Activated T-helper 9 cell treated with anti-CD3 and anti-CD28 coated beads, Interleukin-2, amount 50 U/mL, for 16 hours (primary cell): ENCODE measurements at regions not wholly inside any gene's neighbourhood (a gene's known extent, or its start where the extent isn't known, plus 50 kb on each side); places are given as distances from the start of the nearest gene placed in this dataset.
"Not testable (repeated sequence)": the region's sequence is repeated elsewhere in the genome, so short reads cannot be mapped to it uniquely, and the experiment has no call there.

Experiments
- DNase-seq: peaks from one replicate; pipeline ENCODE4 v3.0.0-alpha.2; 2020; ENCODE audit warnings: low read depth

DNA sequence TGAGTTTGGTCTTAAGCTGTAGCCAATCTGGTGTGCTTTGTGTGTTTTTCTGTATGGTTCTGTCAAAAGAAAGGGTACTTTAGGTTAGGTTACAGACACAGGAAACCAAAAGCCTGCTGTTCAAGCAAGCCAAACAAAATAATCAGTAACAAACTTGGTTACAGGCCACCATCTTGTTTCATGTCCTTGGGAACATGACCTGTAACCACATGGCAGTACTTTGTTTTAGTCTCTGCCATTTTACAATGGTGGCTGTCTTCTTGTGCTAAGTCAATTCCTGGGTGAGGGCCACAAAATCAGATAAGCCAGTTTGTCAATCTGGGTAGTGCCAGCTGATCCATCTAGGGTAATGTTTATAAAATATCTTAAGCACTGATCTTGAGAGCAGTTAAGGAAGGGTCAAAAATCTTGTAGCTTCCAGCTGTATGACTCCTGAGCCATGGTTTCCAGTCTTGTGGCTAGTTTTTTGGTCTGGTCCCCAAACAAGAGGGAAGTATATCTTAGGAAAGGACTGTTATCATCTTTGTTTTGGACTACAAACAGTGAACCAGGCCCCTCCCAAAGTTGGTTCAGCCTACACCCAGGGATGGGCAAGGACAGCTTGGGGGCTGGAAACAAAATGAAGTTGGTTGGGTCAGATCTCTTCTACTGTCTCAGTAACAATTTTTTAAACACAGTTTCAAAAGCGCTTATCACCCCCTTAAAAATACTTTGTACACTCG lies 90.0 kb downstream of the IGLL5 start:
- no peak for DNase-seq

DNA sequence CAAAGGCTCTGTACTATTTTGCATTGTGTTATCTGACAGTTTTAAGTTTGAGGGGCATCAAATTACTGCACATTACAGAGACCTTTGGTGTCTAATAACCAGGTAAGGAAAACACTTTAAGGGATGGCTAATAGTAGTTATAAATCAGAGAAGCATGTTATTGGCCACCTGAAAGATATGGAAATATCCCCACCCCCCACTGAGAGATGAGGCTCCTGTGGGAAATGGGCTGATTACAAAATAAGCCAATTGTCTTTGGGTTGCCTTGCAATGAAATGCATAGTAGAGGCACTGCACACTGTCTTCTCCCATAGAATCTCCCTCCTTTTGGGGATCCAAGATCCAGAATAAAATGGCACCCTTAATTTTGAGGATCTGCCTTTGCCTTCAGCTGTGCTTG lies 91.0 kb downstream of the IGLL5 start:
- DNase-seq, result no peak

DNA sequence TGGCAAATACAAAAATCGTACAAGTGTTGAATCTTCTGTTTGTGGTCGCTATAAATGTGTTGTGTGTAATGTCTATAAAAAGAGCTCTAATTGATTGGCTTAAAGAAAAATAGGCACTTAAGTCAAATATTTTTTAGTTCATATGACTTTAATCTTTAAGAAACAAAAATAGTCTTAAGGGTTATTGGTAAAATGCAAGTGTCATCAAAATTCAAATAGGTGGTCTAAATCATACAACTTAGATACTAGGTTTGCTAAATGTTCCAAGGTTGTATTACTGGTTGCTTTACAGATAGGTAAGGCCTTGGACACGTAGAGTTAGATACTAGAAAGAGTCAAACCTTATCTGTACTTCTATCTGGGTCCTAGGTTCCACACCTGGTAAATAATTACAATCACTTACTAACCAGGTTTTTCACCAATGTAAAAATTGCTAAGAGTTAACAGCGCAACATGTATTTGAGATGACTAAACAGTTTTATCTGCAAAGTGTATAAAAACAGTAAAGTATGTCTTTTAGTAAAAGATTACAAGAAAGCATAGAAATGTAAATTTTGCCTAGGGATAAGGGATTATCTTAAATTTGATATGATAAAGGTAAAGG lies 91.1 kb upstream of the GNAZ start:
- no peak for DNase-seq

DNA sequence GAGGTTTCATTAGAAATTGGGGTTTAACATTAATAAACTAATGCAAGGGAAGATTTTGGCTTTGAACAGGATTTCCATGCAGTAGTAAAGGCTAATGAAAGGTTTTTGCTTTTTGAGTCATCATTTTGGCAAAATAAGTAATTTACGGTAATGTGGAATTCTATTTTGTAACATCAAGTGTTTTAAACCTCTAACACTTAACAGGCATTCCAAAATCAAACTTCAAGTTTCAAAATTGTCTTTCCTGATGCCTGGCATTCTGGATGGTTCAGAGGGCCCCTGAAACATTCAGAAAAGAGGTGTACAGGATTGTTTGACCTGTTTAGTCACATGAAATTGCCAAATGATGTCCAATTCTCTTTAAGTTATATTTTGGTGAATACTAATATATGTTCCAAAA lies 90.4 kb upstream of the GNAZ start:
- DNase-seq, result no peak

DNA sequence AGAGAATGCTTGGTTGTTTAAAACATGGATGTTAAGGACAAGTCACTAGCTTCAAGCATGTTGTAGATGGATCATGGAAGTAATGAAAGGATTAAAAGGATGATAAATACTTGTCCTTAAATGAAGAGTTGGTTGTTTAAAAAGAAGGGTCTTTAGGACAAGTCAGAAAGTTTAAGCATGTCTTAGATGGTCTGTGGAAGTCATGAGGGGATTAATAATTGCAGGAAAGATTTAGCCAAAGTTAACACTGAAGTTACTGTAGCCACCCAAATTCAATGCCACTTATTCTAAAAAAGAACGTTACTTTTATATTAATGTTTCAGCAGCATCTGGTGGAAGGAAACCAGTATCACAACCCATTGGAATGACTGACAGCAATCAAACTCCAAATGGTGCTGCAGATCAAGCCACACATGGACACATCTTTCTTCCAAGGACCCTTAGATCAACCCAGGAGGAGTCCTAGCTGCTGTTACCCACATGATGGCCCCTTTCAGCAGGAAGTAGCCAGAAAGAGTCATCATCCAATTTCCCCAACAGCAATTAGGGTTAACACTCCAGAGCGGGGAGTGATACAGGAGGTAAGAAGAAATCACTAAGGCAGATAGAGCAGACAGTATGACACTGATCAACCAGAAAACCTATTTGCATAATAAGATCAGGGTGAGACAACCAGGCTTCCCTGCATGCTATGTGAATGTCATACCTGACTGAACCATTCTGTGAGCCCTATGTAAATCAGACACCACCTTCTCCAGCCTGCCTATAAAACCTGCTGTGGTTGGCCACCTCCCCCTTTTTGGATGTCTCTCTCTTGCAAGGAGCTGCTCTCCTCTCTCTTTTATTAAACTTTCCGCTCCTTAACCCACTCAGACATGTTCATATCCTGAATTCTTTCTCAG lies 88.4 kb upstream of the GNAZ start:
- no peak for DNase-seq

DNA sequence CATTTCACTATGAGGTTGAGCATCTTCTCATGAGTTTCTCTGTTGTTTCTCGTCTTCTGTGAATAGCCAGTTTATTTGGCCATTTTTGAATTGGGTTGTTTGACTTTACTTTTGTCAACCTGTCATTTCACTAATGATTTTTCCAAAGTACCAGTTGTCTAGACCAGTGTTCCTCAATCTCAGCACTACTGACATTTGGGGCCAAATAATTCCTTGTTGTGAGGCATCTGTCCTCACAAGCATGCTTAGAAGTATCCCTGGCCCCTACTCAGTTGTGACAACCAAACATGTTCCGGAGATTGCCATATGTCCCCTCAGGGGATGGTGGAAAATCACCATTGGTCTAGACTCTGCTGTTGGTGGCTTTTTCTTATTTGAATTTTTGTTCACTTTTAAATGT lies 87.7 kb upstream of the GNAZ start:
- DNase-seq, result no peak

DNA sequence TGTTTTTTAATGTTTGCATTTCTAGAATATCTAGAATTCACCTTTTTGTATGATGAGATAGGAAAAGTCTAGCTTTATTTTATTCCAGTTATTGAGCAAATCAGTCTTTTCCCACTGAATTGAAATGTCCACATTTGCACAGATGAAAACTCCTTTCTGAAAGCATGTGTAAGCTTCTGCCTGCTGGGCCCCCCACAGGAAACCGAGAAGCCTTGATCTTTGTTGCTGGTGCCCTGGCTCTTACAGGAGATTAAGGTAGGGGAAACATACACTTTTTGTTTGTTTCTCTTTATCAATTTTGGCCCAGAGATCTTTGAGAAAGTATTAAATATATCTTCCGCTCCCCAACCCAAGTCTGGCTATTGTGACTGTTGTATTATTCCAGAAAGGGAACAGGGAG lies 87.2 kb upstream of the GNAZ start:
- no peak for DNase-seq

DNA sequence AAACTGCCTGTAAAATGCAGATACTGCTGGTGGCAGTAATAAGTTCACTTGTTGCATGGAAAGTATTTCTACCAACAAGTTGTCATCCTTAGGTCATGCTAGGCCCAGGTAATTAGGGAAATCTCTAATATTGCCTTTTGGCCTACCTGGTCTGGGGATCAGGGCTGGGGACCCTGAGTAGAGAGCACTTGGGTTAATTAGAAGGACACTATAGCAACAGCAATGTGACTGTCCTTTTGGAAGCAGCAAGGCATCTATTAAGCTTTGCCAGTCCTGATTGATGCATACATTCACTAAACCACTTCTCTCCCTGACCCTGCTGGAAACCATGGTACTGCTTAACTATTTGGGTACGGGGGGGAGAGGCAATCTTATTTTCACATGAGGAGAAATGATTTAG lies 86.5 kb upstream of the GNAZ start:
- DNase-seq, result no peak

DNA sequence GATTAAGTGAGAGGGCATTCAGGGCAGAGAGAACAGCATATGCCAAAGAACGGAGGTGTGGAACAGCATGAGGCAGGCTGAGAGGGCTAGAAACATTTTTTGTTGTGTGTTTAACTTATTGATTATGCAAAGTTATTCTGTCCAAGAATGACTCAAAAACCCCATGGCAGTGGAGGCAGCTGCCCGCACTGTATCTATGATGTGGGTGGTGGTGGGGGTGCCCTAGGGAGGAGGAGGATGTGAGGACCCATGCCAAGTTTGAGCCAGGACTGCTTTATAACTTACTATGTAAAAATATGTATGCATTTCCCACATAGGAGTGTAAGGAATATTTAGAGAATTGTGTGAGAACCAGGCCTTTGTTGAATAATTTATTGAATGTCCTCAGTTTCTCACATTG lies 85.4 kb upstream of the GNAZ start:
- no peak for DNase-seq

DNA sequence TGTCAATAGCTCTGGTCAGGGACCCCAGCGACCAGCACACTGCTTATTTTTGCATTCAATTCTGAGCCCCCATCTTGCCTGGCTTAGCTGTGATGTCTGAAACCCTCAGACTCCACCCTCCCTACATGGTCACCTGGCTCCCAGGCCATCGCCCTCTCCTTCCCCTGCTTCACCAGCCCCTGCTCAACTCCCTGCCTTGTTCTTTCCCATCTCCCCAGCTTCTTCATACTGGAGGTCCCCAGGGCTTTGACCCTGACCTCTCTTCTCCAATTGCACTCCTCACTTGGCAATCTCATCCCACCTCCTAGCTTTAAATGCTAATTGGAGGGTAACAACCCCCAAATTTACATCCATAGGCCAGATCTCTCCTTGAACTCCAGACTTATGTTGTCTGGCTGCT lies 84.3 kb upstream of the GNAZ start:
- DNase-seq, result no peak

DNA sequence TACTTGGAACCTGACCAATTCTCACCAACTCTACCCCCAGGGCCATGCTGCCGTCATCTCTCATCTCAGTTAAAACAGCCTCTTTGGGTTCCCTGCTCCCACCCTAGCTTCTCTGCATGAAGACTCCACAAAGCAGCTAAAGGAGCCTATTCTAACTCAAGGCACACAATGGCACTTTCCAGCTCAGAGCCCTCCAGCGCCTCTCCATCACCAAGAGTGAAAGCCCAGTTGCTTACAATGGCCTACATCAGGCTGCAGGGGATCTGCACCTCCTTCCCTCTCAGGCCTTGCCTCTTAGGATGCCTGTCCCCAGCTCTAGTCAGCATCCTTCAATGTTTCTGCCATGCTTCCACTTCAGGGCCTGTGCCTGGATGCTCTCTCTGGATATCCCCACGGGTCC lies 83.7 kb upstream of the GNAZ start:
- no peak for DNase-seq

DNA sequence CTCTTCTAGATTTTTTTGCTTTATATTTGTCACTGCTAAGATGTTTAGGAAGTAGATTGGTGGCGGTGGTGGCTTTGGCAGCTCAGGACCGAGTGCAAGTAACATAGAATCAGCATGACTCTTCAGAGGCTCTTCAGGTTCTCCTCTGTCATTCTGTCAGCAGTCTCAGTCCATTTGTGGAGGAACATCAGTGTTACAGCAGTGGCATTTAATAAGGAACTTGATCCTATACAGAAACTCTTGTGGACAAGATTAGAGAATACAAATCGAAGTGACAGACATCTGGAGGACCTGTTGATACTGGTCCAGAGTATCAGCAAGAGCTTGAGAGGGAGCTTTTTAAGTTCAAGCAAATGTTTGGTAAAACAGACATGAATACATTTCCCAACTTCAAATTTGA lies 82.2 kb upstream of the GNAZ start:
- DNase-seq, result no peak

DNA sequence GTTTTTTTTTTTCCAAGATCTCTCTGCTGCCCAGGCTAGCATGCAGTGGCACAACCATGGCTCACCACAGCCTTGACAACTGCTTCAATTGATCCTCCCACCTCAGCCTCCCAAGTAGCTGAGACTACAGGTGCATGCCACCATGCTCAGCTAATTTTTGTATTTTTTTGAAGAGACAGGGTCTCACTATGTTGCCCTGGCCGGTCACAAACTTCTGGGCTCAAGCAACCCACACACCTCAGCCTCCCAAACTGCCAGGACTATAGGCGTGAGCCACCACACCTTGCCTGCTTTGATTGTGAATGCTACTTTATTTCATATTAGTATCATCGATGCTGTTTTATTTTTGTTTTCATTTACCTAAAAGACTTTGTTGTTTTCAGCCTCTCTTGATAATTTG lies 81.5 kb upstream of the GNAZ start:
- no peak for DNase-seq

DNA sequence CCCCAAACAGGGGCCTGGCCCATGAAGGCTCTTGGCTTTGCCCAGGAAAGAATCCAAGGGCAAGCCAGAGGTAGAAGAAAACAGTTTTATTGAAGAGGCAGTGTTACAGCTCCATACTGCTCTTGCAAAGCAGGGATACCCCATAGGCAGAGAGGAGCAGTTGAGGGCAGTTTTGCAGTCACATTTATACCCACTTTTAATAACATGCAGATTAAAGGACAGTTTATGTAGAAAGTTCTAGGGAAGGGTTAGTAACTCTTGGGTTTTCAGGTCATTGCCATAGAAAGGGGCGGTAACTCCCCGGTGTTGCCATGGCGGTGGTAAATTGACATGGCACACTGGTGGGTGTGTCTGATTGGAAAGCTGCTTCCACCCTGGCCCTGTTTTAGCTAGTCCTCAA lies 80.5 kb upstream of the GNAZ start:
- DNase-seq, result no peak

DNA sequence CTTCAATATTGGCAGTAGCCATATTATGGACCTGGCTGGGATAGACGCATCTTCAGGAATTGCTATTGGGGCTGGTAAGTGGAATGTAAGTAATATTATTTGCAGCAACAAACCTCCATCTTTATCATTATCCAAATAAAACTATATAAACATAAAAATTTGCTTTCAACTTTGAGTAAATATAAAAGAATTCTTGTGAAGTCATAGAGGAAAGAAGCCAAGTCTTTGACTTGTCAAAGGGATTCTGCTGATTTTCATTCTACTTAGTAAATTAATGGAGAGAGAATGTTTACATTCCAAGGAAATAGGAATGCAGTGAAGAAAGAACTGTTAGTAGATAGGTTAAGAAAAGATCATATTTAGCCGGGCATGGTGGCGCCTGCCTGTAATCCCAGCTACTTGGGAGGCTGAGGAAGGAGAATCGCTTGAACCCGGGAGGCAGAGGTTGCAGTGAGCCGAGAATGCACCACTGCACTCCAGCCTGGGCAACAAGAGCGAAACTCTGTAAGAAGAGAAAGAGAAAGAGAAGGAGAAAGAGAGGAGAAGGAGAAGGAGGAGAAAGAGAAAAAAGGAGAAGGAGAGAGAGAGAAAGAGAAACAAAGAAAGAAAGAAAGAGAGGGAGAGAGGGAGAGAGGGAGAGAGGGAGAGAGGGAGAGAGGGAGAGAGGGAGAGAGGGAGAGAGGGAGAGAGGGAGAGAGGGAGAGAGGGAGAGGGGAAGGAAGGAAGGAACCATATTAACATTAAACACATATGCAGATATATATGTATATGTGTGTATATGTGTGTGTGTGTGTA lies 79.4 kb upstream of the GNAZ start:
- DNase-seq, result not testable (repeated sequence)

DNA sequence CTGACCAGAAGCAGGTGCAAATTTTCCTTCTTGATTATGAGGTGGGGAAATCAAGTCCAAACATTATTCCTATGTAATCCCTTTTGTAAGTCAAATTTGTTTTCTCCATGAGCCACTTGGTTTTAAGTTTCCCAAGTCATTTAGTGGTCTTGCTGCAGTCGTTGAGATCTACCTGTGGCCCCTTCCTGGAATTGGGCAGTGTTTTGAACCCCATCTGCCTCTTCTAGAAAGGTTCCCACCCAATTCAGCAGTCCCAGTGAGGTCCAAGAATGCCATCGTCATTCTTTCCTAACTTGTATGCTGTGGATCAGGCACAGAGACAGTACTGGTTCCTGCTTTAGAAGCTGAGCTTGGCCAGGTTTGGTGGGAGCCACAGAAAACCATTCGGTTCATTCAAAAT lies 77.8 kb upstream of the GNAZ start:
- no peak for DNase-seq

DNA sequence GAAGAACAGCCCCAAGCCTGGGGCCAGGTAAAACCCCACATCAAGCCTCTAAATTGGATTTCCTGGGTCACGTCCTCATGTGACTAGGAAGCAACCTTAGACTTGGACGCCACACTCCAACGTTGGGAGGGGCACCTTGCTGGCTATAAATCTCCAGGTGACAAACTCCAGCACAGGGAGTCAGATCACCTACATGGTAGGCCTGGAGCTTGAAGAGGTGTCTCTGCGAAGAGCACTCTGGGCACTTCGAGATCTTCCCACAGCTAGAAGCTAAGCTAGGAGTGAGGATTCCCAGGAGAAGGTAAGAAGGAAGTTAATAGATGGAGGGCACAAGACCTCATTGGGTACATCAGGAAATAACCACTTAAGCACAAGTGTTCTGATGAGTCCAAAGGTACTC lies 77.1 kb upstream of the GNAZ start:
- no peak for DNase-seq

DNA sequence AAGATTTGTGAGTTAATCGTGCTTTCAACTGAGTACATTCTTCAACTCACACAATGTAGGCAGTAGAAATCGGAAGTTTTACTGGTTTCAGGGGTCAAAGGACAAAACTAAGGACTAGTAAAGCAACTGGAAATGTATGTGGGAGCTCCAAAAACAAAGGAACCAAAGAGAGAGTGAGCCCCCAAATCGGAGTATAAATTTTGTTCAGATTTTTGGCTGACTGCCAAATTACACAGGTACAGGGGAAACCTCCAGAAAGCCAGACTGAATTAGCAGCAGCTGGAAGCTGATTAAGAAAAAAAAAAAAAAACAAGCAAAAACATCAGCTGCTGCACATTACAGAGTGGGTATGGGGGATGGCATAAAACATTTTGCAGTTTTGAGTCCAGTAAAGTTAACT lies 75.2 kb upstream of the GNAZ start:
- DNase-seq, result no peak

DNA sequence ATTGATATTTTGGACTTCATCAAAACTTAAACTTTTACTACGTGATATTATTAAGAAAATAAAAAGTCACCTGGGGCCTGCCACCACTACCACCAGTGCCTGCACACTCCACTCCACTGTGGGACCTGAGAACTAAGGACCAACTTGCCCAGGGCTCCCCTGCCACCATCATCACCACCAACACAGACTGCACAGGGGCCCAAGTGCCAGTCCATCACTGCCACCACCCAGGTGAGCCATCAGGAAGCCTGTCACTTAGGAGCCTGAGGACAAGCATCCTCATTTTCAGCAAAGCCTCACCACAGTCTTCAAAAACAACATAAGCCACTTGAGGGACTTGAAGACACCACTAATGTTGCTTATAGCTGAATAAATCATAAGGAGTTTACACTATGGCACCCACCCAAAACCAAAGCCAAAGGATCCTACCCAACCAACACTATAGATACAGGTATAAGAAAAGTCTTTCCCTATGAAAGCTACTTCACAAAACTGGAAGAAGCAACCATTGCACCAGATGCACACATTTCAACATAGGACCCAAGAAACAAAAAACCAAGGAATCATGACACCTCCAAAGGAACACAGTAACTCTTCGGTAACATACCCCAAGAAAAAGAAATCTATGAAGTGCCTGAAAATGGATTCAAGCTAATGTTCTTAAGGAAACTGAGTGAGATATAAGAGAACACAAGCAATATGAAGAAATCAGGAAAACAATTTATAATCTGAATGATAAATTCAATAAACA lies 73.6 kb upstream of the GNAZ start:
- no peak for DNase-seq

DNA sequence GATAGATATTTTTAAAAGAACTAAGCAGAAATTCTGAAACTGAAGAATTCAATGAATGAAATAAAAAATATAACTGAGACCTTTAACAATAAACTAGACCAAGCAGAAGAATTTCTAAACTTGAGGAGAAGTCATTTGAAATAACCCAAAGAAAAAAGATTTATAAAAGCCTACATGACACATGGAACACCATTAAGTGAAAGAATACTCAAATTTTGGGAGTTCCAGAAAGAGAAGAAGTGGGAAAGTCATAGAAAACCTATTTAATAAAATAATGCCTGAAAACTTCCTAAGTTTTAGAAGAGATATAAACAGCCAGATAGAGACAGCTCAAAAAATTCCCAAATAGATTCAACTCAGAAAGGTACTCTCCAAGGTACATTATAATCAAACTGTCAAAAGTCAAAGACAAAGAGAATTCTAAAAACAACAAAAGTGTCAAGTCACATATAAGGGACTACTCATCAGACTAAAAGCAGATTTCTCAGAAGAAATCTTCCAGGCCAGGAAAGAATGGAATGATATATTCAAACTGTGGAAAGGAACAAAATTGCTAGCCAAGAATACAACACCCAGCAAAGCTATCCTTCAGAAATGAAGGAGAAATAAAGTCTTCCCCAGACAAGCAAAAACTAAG lies 72.9 kb upstream of the GNAZ start:
- DNase-seq, result no peak

DNA sequence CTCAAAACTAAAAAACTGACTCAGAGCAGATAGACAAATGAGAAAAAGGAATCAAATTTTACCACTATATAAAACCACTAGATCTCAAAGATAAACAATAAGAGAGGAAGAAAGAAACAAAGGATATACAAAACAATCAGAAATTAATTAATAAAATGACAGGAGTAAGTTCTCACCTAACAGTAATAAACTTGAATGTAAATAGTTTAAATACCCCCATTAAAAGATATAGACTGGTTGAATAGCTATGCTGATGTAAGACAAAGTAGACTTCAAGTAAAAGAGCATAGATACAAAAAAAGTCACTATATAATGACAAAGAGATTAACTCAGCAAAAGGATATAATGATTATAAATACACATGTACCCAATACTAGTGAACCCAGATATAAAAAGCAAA lies 72.3 kb upstream of the GNAZ start:
- no peak for DNase-seq
